GM19455 (cell line): ENCODE measurements at regions not wholly inside any gene's neighbourhood (a gene's known extent, or its start where the extent isn't known, plus 50 kb on each side); places are given as distances from the start of the nearest gene placed in this dataset.

Source experiments
- ATAC-seq: cut with Tn5 transposase; IDR thresholded peaks from one replicate; pipeline ENCODE4 v1.9.1; 2021; ENCODE audit not compliant: unreplicated experiment

DNA sequence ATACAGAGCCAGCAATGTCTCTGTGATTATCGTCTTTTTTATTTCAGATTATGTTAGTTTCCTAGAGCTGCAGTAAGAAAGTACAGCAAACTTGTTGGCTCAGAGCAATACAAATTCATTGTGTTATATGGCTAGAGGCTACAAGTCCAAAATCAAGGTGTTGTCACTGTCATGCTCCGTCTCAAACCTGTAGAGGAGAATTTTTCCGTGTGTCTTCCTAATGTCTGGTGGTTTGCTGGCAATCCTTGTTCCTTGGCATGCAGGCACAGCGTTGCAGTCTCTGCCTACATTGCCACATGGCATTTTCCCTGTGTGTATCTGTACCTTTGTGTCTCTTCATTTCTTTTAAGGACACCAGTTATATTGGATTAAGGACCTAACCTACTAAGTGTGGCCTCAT lies 244.4 kb downstream of the LRRIQ3 start:
- ATAC-seq, result no peak

DNA sequence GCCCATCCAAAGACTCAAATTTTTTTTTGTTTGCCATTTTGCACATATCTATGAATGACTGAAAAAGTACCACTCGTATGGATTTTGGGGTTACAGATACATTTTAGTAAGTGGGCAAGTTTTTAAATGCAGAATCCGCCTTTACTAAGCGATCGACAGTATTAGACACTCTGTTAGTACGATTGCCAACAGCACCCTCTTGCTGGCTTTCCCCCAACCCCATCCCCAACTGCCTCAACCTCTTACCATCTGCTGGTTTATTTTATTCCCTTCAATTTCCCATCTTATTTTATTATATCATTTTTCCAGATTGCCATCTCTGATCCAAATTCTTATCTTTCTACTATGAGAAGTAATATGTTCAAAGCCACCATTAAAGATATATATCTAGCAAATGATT lies 244.8 kb downstream of the LRRIQ3 start:
- no peak for ATAC-seq

GRCh38 chr1:73948055-73948454 lies 249.9 kb downstream of the LRRIQ3 start:
- no peak for ATAC-seq

- ATAC-seq, result no peak
These were observed 251.0 kb downstream of the LRRIQ3 start for GRCh38 chr1:73947009-73947408.

DNA sequence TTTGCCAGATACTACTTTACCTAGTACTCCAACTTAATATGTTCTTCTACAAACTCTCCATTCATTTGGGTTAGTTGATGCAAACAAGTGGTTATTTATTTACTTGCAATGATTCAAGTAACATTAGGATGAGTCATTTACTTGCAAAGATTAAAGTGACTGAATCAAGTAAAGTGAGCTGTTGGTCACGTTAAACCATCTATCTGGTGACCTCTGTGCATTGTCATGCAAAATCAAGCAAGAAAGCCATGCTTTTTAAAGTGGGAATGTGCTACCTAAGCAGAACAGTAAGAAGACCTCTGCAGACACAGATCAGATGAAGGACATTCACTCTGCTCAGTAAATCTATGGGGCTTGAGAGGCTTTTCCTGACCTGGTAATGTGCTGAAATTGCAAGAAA lies 254.7 kb downstream of the LRRIQ3 start:
- no peak for ATAC-seq

DNA sequence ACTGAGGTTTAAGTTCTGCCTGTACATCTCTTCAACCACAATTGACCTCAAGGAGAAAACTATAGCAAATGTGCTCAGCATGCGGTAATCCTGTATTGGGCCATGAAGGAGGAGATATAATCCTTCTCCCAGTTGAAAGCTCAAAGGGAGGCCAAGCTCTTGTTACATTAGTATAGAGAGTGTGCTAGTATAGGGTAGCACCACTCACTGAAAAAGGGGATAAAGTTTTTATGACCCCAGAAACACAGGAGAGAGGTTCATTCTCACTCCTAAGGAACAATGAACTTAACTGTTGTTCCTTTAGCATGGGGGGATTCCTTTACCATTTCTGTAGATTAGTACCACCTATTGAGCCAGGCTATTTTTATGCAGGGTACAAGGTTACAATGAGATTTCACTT lies 267.7 kb downstream of the LRRIQ3 start:
- no peak for ATAC-seq

DNA sequence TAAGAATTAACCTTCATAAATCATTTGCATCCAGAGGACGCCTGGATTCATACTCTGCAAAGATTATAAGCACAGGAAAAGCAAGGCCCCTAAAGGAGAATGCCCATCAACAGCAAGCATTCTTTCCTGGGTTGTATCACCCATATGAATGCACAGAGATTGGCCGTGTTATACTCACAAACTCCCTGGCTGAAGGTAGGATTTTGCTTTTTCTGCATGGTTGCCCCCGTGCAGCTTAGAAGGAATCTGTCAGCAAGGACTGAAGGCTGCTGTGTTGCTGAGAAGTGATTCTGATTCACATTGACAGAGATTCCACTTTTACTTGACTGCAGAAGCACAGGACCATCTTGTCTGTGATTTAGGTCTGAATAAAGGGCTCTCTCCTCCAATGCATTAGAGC lies 283.0 kb downstream of the LRRIQ3 start:
- no peak for ATAC-seq

GRCh38 chr1:73913025-73913424 lies 285.0 kb downstream of the LRRIQ3 start:
- ATAC-seq, result no peak

GRCh38 chr1:73911849-73912248 lies 286.1 kb downstream of the LRRIQ3 start:
- ATAC-seq, result no peak

- ATAC-seq, result no peak
These were observed 287.5 kb downstream of the LRRIQ3 start for GRCh38 chr1:73910466-73910865.

DNA sequence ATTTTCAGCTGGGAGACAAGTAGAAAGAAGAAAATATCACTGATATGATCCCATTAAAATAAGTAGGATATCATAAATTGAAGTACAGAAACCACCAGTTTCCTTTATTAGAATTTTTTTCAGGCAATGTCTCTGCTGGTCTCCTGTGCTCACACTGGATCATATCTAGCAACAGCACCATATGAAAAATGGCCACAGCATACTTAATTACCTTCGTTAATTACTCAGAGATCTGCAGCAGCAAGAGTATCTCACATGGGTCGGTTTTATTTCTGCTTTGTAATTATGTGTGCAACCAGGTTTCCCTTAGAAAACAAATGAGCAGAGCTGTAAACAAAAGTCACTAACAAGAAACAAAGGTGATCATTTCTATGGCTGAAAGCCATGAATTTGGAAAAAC lies 287.9 kb downstream of the LRRIQ3 start:
- ATAC-seq, result no peak

GRCh38 chr1:73909043-73909562 lies 288.9 kb downstream of the LRRIQ3 start:
- no peak for ATAC-seq

DNA sequence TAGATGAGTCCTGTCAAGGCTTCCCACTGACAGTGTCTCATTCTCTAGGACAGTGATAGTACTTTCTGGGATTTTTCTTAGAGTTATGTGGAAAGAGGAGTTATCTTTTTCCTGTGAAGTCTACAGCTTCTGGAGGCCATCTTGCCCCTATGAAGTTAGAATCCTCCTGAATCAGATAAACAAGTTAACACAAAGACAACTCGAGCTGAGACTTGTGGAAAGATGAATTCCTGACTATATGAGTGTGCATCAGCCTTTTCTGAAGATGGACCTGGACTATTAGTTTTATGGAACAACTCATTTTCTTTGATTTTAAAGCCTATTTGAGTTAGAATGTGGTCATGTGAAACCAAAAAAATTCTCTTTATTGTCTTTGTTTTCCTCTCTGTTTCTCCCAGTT lies 290.9 kb downstream of the LRRIQ3 start:
- no peak for ATAC-seq

DNA sequence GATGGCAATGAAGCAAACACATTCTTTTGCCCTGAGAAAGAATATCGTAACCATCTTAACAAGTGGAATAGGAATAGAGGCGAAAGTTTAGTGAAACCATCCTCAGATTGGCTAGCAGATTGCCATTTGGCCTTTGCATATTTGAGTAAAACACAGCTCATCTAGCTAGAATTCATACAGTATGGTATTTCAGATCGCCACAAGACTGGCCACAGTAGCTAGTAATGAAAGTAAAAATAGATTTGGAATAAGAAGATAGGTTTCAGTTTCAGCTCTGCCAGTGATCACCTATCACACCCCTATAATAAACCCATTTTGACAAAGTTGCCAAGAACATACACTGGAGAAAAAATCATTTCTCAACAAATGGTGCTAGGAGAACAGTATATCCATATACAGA lies 294.9 kb downstream of the LRRIQ3 start:
- ATAC-seq, result no peak

- ATAC-seq, result no peak
These were observed 296.2 kb downstream of the LRRIQ3 start for GRCh38 chr1:73901738-73902137.

GRCh38 chr1:73899311-73899710 lies 298.7 kb downstream of the LRRIQ3 start:
- no peak for ATAC-seq

- ATAC-seq, result no peak
These were observed 299.4 kb downstream of the LRRIQ3 start for GRCh38 chr1:73898540-73898939.

DNA sequence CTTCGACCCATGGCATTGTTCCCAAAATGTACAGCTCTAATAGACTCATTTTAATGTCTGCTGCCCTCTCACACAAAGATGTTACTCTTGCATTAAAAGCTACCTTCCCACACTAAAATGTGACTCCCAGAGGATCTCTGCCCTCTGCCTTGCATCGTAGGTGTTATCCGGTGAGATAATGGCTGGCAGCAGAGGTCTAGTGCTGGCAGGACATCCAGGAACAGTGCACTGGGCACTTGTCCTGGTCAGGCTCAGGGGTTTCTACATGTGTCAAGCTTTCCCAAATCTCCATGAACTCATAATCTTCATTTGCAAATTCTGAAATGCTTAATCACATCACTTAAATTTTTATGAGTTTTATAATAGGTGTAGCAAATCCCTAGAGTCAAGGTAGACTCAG lies 310.6 kb downstream of the LRRIQ3 start:
- no peak for ATAC-seq

GRCh38 chr1:73886716-73887115 lies 311.3 kb downstream of the LRRIQ3 start:
- no peak for ATAC-seq

- no peak for ATAC-seq
These were observed 323.2 kb downstream of the LRRIQ3 start for GRCh38 chr1:73874806-73875205.

DNA sequence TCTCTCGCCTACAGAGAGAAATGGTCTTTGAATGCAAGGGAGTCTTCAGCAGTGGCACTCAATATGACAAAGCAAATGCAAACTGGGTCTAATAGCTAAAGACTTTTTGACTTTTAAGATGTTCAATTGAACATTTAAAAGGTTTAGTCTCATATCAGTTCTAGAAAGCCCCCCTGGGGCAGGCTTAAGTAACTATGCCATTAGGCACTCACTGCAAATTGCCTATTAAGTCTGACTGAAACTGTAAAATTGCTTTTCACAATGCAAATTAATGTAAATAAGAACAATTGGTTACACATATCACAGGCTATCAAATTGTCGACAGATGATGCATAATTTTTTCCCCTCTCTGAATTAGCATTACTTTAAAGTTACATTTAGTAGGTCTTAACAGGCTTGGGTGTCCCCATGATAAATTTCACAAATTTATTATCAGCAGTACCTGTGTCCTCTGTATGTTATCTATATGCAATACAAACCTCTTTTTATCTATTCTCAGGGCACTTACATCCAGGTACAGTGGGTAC lies 329.1 kb downstream of the LRRIQ3 start:
- no peak for ATAC-seq

GRCh38 chr1:73862355-73862754 lies 335.6 kb downstream of the LRRIQ3 start:
- ATAC-seq, result no peak

- ATAC-seq, result no peak
These were observed 337.5 kb downstream of the LRRIQ3 start for GRCh38 chr1:73860421-73860950.
